GM18508 (cell line): ENCODE measurements at regions not wholly inside any gene's neighbourhood (a gene's known extent, or its start where the extent isn't known, plus 50 kb on each side); places are given as distances from the start of the nearest gene placed in this dataset.

Experiments
- ATAC-seq: cut with Tn5 transposase; IDR thresholded peaks from one replicate; pipeline ENCODE4 v1.9.1; 2021; ENCODE audit warnings: moderate number of reproducible peaks; ENCODE audit not compliant: insufficient read depth, unreplicated experiment

GRCh38 chr12:126189856-126190255 is 1124.6 kb downstream of the AACS start:
- no peak for ATAC-seq

DNA sequence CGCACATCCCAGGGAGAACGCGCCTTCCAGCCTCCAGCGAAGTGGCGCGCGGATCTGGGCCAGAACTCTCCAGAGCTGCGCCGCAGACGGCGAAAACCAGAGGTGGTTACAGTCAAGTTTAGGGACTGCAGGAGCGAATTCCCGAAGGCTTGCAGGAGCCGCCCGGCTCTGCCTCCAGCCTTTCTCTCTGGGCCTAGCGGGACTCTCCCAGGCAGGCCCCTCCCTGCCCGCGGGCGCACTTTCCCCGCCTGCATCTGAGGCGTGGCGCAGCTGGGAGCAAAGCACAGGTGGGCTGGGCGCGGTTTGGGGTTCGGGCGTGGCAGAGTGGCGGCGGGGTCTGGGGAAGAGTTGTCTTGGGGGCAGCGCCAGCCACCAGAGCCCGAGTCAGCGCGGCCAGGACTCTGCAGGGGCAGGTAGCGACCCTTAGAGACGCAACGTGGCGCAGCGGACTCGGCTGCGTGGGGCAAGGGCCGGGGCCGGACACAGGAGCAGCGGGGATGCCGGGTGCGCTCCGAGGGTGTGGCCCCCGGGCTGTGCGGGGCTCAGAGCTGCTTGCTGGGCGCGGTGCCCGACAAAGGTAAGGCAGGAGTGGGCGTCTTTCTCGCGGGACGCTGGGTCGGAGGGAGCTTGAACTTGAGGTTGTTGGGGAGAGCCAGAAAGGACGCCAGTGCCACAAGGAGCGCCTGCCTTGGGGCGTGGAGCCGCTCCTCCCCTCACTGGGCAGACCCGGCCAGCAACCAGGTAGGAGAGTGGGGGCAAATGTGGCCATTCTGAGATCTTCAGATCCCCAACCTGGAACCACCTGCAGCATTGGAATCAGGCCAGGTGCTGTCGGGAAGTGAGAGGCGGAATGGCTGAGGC is 1126.0 kb downstream of the AACS start:
- ATAC-seq = no peak

DNA sequence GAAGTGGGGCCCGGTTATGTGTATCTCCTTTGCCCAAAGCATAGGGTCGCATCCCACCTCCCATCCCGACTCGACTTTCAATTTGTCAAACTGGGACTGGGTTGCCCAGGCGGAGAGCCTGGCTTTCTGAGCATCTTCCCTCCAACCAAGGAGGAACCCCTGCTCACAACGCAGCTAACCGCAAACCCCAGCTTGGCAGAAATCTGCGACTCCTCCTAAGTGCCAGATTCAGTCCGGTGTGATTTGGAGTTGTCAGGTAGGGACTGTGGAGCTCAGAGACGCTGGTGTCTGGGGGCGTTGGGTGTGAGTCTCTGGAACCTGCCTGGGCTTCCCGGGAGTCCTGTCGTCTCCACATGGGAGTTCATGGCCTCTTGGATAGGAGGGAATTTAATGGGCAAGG is 1126.7 kb downstream of the AACS start:
- no peak for ATAC-seq

DNA sequence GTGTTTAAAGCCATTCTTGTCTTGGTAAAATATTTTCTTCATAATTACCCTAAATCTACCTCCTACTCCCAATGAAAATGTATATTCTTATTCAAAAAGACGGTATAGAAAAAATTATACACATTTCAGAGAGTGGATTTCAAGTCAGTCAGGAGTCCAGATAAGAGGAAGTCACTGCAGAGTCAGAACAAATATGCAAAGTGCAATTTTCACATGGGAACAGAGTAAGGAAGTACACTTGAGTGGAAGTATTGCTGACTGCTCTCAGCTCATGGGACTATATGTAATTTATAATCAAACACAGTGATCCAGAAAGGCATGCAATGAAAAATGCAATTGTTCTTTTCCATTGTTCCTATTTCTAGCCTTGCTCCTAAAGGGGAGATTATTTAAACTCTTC is 1128.0 kb downstream of the AACS start:
- ATAC-seq = no peak

GRCh38 chr12:126196263-126196662 is 1131.0 kb downstream of the AACS start:
- ATAC-seq = no peak

DNA sequence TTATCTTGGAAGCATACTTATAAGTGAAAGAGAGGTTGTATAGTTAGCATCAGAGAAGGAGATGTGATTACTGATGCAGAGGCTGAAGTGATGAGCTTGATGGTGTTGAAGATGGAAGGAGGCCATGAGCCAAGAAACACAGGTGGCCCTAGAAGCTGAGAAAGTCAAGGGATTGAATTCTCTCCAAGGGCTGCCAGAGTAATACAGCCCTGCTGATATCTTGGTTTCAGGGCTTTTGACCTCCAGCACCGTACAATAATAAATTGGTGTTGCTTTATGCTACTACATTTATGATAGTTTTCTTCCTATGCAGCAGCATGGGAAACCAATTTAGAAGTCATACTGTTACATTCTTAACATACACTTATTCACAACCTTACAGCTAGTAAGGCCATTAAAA is 1133.3 kb downstream of the AACS start:
- ATAC-seq = no peak

DNA sequence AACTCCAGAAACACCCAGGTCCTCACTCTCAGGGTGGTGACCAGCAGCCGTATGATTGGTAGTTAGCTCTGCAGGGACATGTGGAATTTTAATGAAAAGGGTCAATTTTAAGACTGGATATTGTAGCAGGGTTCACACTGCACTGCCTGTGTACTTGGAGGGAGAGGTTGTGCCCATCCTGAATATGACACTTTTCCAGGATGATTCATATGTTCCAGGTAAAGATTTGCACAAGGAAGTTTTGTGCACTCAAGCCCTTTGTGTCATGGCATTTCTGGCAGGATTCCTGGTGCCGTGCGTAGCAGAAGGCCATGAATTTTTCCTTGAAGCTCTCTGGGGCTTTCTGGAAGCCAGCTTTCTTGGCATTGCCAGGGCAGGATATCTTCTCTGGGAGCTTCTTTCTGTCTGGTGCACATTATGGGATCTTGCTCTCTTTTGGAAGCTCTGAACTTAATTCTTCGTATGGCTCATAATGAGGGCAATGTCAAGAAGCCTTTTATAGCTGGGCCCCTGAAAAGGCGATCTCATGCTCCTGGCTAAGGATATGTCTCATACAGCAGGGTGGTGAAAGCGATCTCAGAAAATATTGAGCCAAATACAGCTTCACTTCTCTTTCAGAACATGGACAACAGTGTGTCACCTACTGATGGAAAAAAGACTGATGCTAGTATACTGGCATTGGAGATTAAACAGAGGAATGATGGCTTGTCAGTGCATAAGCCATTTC is 1133.9 kb downstream of the AACS start:
- ATAC-seq = no peak

GRCh38 chr12:126201981-126202537 is 1136.8 kb downstream of the AACS start:
- no peak for ATAC-seq

DNA sequence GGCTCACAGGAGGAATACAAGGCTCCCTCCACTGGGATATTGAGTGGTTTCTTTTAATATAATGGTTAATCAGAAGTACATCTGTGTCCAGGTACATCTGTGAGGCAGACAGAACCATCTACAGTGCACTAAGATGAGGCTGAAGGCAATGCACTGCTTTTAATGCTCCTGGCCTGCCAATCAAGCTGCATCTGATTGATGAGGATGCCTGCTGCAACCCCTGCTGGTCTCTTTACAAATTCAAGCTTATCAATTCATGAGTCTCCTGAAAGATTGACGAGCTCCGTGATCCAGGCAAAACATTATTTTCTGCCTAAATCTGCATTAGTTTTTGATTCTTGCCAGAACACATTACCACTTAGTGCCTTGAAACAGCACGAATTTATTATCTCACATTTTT is 1139.1 kb downstream of the AACS start:
- no peak for ATAC-seq

GRCh38 chr12:126210026-126210425 is 1144.8 kb downstream of the AACS start:
- no peak for ATAC-seq

GRCh38 chr12:126210448-126210847 is 1145.2 kb downstream of the AACS start:
- no peak for ATAC-seq

DNA sequence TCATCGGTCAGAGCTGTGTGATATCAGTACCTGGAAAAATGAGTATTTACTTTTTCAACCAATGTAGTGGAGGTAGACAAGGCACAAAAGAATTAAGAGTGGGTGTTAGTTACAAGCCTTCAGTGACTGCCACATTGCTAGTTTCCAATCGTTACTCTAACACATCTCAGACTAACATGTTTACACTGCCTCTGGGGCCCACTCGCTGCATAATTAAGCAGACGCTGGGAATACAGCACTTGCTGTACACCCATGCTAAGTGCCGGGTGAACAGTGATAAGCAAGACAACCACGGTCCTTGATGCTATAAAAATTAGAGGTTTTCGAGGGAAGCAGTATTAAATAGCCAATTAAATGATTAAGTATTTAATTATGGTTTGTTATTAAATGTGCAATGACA is 1147.6 kb downstream of the AACS start:
- no peak for ATAC-seq

DNA sequence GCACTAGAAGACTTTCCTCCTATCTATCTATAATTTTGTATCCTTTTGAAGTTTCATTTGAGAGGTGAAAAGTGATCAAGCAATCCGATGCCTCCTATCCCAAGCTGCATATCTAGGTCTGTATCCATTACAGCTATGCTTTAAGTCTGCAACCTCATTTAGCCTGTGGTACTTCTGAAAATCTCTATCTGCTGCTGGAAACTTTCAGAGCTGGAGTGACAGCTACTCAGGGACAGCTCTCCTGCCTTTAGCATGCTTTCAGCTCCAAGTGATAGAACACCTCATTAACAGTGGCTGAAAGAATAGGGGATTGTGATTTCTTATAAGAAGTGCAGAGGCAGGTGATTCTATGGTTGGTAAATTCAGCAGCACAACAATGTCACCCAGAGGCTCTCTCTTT is 1153.5 kb downstream of the AACS start:
- no peak for ATAC-seq

- no peak for ATAC-seq
Observed at GRCh38 chr12:126219139-126219538, 1153.9 kb downstream of the AACS start.

DNA sequence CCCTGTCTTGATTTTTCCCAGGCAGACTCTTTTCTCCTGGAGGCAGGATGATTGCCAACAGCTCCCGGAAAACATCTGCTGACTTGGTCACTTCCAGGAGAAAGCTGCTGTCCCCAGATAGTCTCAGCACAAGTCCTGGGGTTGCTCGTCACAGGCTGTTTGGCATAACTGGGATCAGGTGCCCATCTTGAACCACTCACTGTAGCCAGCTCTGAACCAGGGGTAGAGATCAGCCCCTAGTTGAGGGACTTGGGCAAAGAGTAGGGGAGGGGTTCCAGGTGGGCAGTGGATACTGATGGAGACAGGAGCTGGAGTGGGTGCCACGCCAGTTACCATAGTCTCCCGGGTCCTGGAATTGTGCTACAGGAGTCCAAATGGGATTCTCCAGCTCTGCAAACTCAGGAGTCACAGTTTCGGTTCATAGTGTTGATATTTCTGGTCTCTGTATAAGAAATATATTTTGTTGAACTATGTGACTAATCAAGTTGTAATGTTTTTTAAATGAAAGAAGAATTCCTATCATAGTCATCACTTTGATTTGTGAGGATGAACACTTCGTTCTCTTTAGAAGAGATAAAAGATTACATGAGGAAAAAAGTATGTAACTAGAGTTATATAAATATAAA is 1154.5 kb downstream of the AACS start:
- ATAC-seq = no peak

- no peak for ATAC-seq
Observed at GRCh38 chr12:126224032-126224431, 1158.8 kb downstream of the AACS start.

DNA sequence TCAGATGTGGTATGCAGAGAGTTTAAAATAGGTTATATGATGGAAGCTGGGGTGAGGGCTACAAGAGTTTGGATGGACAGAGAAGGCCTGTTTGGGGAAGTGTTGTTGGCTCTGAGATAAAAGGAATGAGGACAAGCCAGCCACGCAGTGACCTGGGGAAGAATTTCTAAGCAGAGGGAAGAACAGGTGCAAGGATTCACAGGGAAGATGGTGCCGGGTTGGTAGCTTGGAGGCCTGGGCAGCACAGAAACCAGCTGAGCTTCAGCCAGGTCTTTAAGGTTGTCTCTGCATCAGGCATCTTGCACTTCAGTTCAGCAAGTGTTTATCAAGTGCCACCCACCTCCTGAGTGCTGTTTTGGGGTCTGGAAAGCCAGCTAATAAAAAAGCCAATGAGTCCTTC is 1163.7 kb downstream of the AACS start:
- ATAC-seq = no peak

GRCh38 chr12:126232711-126233110 is 1167.5 kb downstream of the AACS start:
- ATAC-seq = no peak

DNA sequence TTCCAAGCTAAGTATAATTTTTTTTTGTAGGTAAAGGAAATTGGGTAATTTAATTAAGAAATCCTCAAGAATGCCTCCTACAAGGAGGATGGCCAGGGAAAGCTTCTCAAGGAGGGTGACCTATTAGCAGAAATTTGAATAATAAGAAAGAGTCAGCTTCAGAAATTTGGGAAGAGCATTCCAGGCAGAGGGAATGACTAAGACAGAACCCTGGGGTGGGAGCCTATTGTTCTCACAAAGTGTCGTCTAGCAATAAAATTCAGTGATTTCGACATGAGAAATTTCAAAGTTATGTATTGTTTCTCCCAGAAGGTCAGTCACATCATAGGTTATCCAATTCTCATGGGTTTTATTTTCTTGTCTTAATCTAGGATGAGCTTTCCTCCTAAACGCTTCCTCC is 1168.4 kb downstream of the AACS start:
- ATAC-seq = no peak

DNA sequence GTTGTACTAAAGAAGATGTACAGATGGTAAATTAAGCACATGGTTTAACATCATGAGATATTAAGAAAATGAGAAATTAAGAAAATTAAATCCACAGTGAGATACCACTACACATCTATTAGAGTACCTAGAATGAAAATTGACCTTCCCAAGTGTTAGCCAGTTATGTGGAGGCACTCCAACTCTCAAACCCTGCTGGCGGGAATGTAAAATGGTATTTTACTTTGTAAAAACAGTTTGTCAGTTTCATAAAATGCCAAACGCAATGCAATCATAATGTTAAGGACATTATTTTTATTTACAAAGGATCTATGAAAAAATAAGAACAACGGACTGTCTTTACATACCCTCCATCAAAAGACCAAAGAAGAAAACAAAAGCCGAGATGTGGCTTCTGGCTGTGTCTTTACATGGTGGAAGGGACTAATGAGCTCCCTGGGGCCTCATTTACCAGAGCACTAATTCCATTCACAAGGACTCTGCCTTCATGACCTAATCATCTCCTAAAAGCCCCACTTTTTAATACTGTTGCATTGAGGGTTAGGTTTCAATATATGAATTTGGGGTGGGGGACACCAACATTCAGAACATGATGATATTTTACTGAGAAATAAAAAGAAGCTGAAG is 1178.7 kb downstream of the AACS start:
- no peak for ATAC-seq

DNA sequence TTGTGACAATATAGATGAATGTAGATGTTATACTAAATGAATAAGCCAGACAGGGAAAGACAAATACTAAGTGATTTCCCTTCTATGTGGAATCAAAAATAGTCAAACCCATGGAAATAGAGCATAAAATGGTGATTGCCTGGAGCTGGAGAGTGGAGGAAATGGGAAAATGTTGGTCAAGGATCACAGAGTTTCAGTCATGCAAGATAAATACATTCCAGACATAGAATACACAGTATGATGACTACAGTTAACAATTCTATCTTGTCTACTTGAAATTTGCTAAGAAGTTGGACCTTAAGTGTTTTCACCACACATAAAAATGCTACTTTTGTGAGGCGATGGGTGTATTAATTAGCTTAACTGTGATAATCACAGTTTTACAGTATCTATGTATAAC is 1182.7 kb downstream of the AACS start:
- ATAC-seq = no peak
